GM21737 (cell line): ENCODE measurements at regions not wholly inside any gene's neighbourhood (a gene's known extent, or its start where the extent isn't known, plus 50 kb on each side); places are given as distances from the start of the nearest gene placed in this dataset.

Experiments
- ATAC-seq: cut with Tn5 transposase; IDR thresholded peaks from one replicate; pipeline ENCODE4 v1.9.1; 2021; ENCODE audit warnings: mild to moderate bottlenecking, moderate library complexity; ENCODE audit not compliant: unreplicated experiment

- ATAC-seq, result no peak
Measured at GRCh38 chr2:5502385-5502784, 189.8 kb upstream of the SOX11 start.

GRCh38 chr2:5504756-5505155 lies 187.4 kb upstream of the SOX11 start:
- ATAC-seq, result no peak

- no peak for ATAC-seq
Measured at GRCh38 chr2:5507367-5507766, 184.8 kb upstream of the SOX11 start.

GRCh38 chr2:5509362-5509761 lies 182.8 kb upstream of the SOX11 start:
- no peak for ATAC-seq

- ATAC-seq, result no peak
Measured at GRCh38 chr2:5510082-5510481, 182.1 kb upstream of the SOX11 start.

- no peak for ATAC-seq
Measured at GRCh38 chr2:5515693-5516092, 176.5 kb upstream of the SOX11 start.

GRCh38 chr2:5519286-5519685 lies 172.9 kb upstream of the SOX11 start:
- no peak for ATAC-seq

- no peak for ATAC-seq
Measured at GRCh38 chr2:5520463-5520972, 171.7 kb upstream of the SOX11 start.

GRCh38 chr2:5521461-5521860 lies 170.7 kb upstream of the SOX11 start:
- no peak for ATAC-seq

GRCh38 chr2:5524551-5524950 lies 167.6 kb upstream of the SOX11 start:
- no peak for ATAC-seq

- no peak for ATAC-seq
Measured at GRCh38 chr2:5528706-5529105, 163.5 kb upstream of the SOX11 start.

GRCh38 chr2:5530011-5530696 lies 162.0 kb upstream of the SOX11 start:
- ATAC-seq, result no peak

GRCh38 chr2:5535301-5535700 lies 156.9 kb upstream of the SOX11 start:
- ATAC-seq, result no peak

GRCh38 chr2:5537180-5537688 lies 154.9 kb upstream of the SOX11 start:
- no peak for ATAC-seq

- no peak for ATAC-seq
Measured at GRCh38 chr2:5538313-5538712, 153.9 kb upstream of the SOX11 start.

- no peak for ATAC-seq
Measured at GRCh38 chr2:5538772-5539171, 153.4 kb upstream of the SOX11 start.

- no peak for ATAC-seq
Measured at GRCh38 chr2:5539282-5540165, 152.7 kb upstream of the SOX11 start.

- ATAC-seq, result no peak
Measured at GRCh38 chr2:5540856-5541255, 151.3 kb upstream of the SOX11 start.

- no peak for ATAC-seq
Measured at GRCh38 chr2:5544205-5544786, 147.9 kb upstream of the SOX11 start.

GRCh38 chr2:5546181-5546580 lies 146.0 kb upstream of the SOX11 start:
- ATAC-seq, result no peak

- ATAC-seq, result no peak
Measured at GRCh38 chr2:5548991-5549715, 143.0 kb upstream of the SOX11 start.
